NCI-H69 (cell line): ENCODE measurements at regions not wholly inside any gene's neighbourhood (a gene's known extent, or its start where the extent isn't known, plus 50 kb on each side); places are given as distances from the start of the nearest gene placed in this dataset.
A peak's percentile ranks its signal among the peaks of the same experiment; 100 is the strongest.

Experiments
- DNase-seq: peaks from one replicate; lab custom pipeline; 2025; lab: John Stamatoyannopoulos, UW

GRCh38 chr10:14468023-14468441, 137.3 kb upstream of the FRMD4A start:
- peak; percentile 96 for DNase-seq

- peak; percentile 77 for DNase-seq
These were observed 135.5 kb upstream of the FRMD4A start for GRCh38 chr10:14466257-14466656.

- no peak for DNase-seq
These were observed 129.7 kb upstream of the FRMD4A start for GRCh38 chr10:14460447-14460846.

GRCh38 chr10:14459665-14460064, 128.9 kb upstream of the FRMD4A start:
- DNase-seq = no peak

- DNase-seq = no peak
These were observed 126.1 kb upstream of the FRMD4A start for GRCh38 chr10:14456870-14457266.

GRCh38 chr10:14456218-14456869, 125.6 kb upstream of the FRMD4A start:
- no peak for DNase-seq

- DNase-seq = no peak
These were observed 123.9 kb upstream of the FRMD4A start for GRCh38 chr10:14454629-14455028.

- no peak for DNase-seq
These were observed 123.5 kb upstream of the FRMD4A start for GRCh38 chr10:14454206-14454605.

GRCh38 chr10:14453593-14453992, 122.9 kb upstream of the FRMD4A start:
- DNase-seq = peak; percentile 5

GRCh38 chr10:14451341-14451740, 120.6 kb upstream of the FRMD4A start:
- no peak for DNase-seq

GRCh38 chr10:14450041-14450491, 119.3 kb upstream of the FRMD4A start:
- DNase-seq = no peak

- no peak for DNase-seq
These were observed 118.6 kb upstream of the FRMD4A start for GRCh38 chr10:14449293-14449815.

GRCh38 chr10:14448197-14448990, 117.7 kb upstream of the FRMD4A start:
- peak; percentile 43 for DNase-seq

- no peak for DNase-seq
These were observed 116.5 kb upstream of the FRMD4A start for GRCh38 chr10:14447094-14447839.

GRCh38 chr10:14439451-14440259, 108.9 kb upstream of the FRMD4A start:
- peak; percentile 7 for DNase-seq

GRCh38 chr10:14438576-14438975, 107.9 kb upstream of the FRMD4A start:
- no peak for DNase-seq

- DNase-seq = no peak
These were observed 107.3 kb upstream of the FRMD4A start for GRCh38 chr10:14438057-14438456.

- DNase-seq = no peak
These were observed 105.4 kb upstream of the FRMD4A start for GRCh38 chr10:14435976-14436632.

- peak; percentile 71 for DNase-seq
These were observed 102.4 kb upstream of the FRMD4A start for GRCh38 chr10:14433147-14433546.

GRCh38 chr10:14431868-14432267, 101.1 kb upstream of the FRMD4A start:
- DNase-seq = no peak
